ENCODE measurements at regions not wholly inside any gene's neighbourhood (a gene's known extent, or its start where the extent isn't known, plus 50 kb on each side); places are given as distances from the start of the nearest gene placed in this dataset.

DNA sequence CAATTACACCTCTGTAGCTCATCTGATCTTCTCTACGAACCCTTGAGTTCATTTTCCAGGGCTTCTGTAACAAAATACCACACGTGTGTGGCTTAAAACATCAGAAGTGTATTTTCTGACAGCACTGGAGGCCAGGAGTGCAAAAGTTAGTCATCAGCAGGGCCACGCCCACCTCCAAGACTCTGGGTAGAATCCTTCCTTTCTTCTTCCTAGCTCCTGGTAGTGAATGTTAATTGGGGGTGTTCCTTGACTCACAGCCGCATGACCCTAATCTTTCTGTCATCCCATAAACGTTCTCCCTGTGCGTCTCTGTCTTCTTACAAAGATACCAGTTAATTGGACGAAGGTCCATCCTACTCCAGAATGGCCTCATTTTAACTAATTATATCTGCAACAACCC is 115.0 kb downstream of the TRIML1 start:
- H3K36me3 ChIP-seq (replicated peaks; ENCODE audit: low read depth, low read length) = no peaks in the 10 kb centered on the region
- no peaks in the 10 kb centered on the region for H3K27me3 ChIP-seq (ENCODE audit: low read depth, low read length)
- H2AFZ ChIP-seq (ENCODE audit: low read depth, low read length) = no peak overlapping the region

DNA sequence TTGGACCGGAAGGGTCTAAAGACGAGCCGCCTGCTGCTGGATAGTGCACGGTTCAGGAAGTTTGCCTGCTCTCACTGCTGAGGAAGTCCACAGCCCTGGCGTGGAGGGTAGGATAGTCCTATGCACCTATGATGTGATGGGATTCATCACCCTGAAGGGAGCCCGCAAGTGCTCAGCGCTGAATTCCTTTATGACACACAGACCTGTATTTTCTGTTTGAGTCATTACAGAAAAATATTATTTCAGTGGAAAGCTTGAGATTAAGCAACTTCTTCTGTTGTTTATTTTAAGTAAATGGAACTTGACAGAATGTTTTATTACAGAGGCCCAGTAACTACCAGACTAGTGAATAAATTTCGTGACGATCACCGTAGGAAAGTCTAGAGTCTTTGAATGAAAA is 123.2 kb downstream of the TRIML1 start:
- no peaks in the 10 kb centered on the region for H3K4me1 ChIP-seq (ENCODE audit: low read length)
- H3K27me3 ChIP-seq (ENCODE audit: low read depth, low read length) = no peaks in the 10 kb centered on the region
- no peaks in the 10 kb centered on the region for H4K20me1 ChIP-seq (ENCODE audit: insufficient read depth, low read length)
- H3K4me2 ChIP-seq (ENCODE audit: low read length) = no peak overlapping the region
- H2AFZ ChIP-seq (ENCODE audit: low read depth, low read length) = no peak overlapping the region
- no peak for TF ChIP-seq EZH2phosphoT487 (IDR thresholded peaks at IDR 0.05; ENCODE audit: low read depth)
- TF ChIP-seq, protein P1, sequence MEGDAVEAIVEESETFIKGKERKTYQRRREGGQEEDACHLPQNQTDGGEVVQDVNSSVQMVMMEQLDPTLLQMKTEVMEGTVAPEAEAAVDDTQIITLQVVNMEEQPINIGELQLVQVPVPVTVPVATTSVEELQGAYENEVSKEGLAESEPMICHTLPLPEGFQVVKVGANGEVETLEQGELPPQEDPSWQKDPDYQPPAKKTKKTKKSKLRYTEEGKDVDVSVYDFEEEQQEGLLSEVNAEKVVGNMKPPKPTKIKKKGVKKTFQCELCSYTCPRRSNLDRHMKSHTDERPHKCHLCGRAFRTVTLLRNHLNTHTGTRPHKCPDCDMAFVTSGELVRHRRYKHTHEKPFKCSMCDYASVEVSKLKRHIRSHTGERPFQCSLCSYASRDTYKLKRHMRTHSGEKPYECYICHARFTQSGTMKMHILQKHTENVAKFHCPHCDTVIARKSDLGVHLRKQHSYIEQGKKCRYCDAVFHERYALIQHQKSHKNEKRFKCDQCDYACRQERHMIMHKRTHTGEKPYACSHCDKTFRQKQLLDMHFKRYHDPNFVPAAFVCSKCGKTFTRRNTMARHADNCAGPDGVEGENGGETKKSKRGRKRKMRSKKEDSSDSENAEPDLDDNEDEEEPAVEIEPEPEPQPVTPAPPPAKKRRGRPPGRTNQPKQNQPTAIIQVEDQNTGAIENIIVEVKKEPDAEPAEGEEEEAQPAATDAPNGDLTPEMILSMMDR (IDR thresholded peaks at IDR 0.05; ENCODE audit: low read depth, low read length) = no peak
- H3K27ac ChIP-seq (ENCODE audit: low read length) = no peak overlapping the region
- H3K9ac ChIP-seq (ENCODE audit: low read length) = no peak overlapping the region
- no peaks in the 10 kb centered on the region for H3K79me2 ChIP-seq (ENCODE audit: low read length)
- H3K9me3 ChIP-seq (ENCODE audit: insufficient read depth, low read length) = no peaks in the 10 kb centered on the region
- H3K4me3 ChIP-seq (ENCODE audit: low read length) = no peak overlapping the region
- H3K36me3 ChIP-seq (replicated peaks; ENCODE audit: low read depth, low read length) = no peaks in the 10 kb centered on the region

More for the DNA sequence above, 115.0 kb downstream of the TRIML1 start:
- H3K4me1 ChIP-seq (ENCODE audit: low read length) = no peaks in the 10 kb centered on the region
- no peak overlapping the region for H3K9ac ChIP-seq (ENCODE audit: low read length)
- H3K9me3 ChIP-seq (ENCODE audit: insufficient read depth, low read length) = no peaks in the 10 kb centered on the region
- no peaks in the 10 kb centered on the region for H4K20me1 ChIP-seq (ENCODE audit: insufficient read depth, low read length)
- no peak for TF ChIP-seq EZH2phosphoT487 (IDR thresholded peaks at IDR 0.05; ENCODE audit: low read depth)
- TF ChIP-seq, protein P1 (IDR thresholded peaks at IDR 0.05; ENCODE audit: low read depth, low read length) = no peak
- H3K27ac ChIP-seq (ENCODE audit: low read length) = no peak overlapping the region
- H3K4me2 ChIP-seq (ENCODE audit: low read length) = no peak overlapping the region
- H3K4me3 ChIP-seq (ENCODE audit: low read length) = no peak overlapping the region
- no peaks in the 10 kb centered on the region for H3K79me2 ChIP-seq (ENCODE audit: low read length)

DNA sequence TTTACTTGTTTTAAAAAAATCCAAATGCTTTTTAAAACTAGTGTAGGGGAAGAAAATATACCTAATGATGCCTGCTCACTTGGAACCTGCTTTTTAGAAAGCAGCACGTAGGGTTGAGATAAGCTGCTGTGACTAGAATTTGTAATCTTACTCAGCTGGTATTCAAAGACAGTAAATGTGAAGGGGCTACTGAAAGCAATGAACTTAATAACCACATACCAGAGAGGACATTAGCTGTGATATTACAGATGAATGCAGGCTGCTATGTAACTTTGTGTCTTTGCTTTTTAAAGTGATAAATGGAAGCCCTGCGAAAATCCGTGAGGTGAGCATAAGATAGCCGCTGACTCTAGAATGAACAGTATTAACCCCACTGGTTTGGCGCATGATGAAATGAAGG is 124.1 kb downstream of the TRIML1 start:
- Histone ChIP-seq H3K9me3 (ENCODE audit: insufficient read depth, low read length) (no peaks in the 10 kb centered on the region), H4K20me1 (ENCODE audit: insufficient read depth, low read length) (no peaks in the 10 kb centered on the region), H3K4me1 (ENCODE audit: low read length) (no peaks in the 10 kb centered on the region), H3K27me3 (ENCODE audit: low read depth, low read length) (no peaks in the 10 kb centered on the region), H3K27ac (ENCODE audit: low read length) (no peak overlapping the region), H3K4me2 (ENCODE audit: low read length) (no peak overlapping the region), H2AFZ (ENCODE audit: low read depth, low read length) (no peak overlapping the region), H3K9ac (ENCODE audit: low read length) (no peak overlapping the region), H3K79me2 (ENCODE audit: low read length) (no peaks in the 10 kb centered on the region), H3K36me3 (replicated peaks; ENCODE audit: low read depth, low read length) (no peaks in the 10 kb centered on the region), H3K4me3 (ENCODE audit: low read length) (no peak overlapping the region)
- TF ChIP-seq, protein P1 (IDR thresholded peaks at IDR 0.05; ENCODE audit: low read depth, low read length) = no peak
- no peak for TF ChIP-seq EZH2phosphoT487 (IDR thresholded peaks at IDR 0.05; ENCODE audit: low read depth)

DNA sequence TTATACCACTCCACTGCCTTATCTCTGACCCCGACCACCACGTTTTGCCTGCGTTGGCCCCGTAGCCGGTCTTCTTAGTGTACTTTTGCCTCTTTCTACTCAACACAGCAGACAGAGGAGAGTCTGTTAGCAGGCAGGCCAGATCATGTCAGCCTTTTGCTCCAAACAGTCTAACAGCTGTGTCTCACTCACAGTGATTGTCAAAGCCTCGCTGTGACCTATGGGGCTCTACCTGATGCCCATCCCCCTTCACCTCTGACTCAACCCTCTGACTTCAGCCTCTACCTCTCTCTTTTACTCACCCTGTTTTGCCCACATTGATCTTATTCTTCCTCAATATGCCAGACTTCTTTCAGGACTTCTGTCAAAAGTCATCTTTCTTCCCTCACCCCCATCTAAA is 127.1 kb downstream of the TRIML1 start:
- no peaks in the 10 kb centered on the region for H3K9me3 ChIP-seq (ENCODE audit: insufficient read depth, low read length)
- no peak overlapping the region for H3K4me3 ChIP-seq (ENCODE audit: low read length)
- H3K27ac ChIP-seq (ENCODE audit: low read length) = no peak overlapping the region
- H3K27me3 ChIP-seq (ENCODE audit: low read depth, low read length) = no peaks in the 10 kb centered on the region
- H3K79me2 ChIP-seq (ENCODE audit: low read length) = no peaks in the 10 kb centered on the region
- H4K20me1 ChIP-seq (ENCODE audit: insufficient read depth, low read length) = no peaks in the 10 kb centered on the region
- TF ChIP-seq, protein P1 (IDR thresholded peaks at IDR 0.05; ENCODE audit: low read depth, low read length) = no peak
- no peak for TF ChIP-seq EZH2phosphoT487 (IDR thresholded peaks at IDR 0.05; ENCODE audit: low read depth)
- H3K4me1 ChIP-seq (ENCODE audit: low read length) = no peaks in the 10 kb centered on the region
- no peak overlapping the region for H3K9ac ChIP-seq (ENCODE audit: low read length)
- H3K4me2 ChIP-seq (ENCODE audit: low read length) = no peak overlapping the region
- H2AFZ ChIP-seq (ENCODE audit: low read depth, low read length) = no peak overlapping the region
- H3K36me3 ChIP-seq (replicated peaks; ENCODE audit: low read depth, low read length) = no peaks in the 10 kb centered on the region
